ENCODE measurements at regions not wholly inside any gene's neighbourhood (a gene's known extent, or its start where the extent isn't known, plus 50 kb on each side); places are given as distances from the start of the nearest gene placed in this dataset.

- TF ChIP-seq CTCF (IDR thresholded peaks at IDR 0.05): no peak
- no peak for TF ChIP-seq REST (IDR thresholded peaks at IDR 0.05; ENCODE audit: insufficient read depth in 1 of 2, low read depth in 2 of 2, low read length in 1 of 2)
- no peak for TF ChIP-seq SIN3A (IDR thresholded peaks at IDR 0.05; ENCODE audit: borderline replicate concordance, insufficient read depth, low read depth, low read length)
- no peak for TF ChIP-seq POLR2AphosphoS5 (IDR thresholded peaks at IDR 0.05; ENCODE audit: low read depth, low read length)
- no peak for TF ChIP-seq TCF7L2 (IDR thresholded peaks at IDR 0.05; ENCODE audit: low read depth, low read length)
Observed at GRCh38 chr9:10858817-10859216, 246.0 kb upstream of the PTPRD start.

All from Panc1 (cell line).